ENCODE measurements at regions not wholly inside any gene's neighbourhood (a gene's known extent, or its start where the extent isn't known, plus 50 kb on each side); places are given as distances from the start of the nearest gene placed in this dataset.

DNA sequence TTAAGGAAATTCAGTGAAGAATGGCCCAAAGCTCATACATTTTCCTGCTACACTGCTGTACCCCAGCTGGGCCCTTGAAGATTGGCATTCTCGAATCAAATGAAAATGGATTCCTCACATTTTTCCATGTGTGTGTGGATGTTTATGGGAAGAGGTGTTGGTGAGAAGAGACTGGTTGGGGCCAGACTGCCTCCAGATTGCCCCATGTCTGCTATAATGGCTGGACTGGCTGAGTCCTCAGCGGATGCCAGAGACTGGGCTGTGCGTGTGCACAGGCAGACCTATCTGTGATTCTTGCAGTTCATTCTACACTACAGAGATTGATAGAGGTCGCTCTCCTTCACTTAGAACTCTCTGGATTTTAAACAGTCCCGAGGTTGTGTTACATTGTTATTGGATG, 183.6 kb upstream of the GDF10 start:
- TF ChIP-seq EP300 (IDR thresholded peaks at IDR 0.05) (no peak), POLR2A (IDR thresholded peaks at IDR 0.05) (no peak)
